Smooth muscle cell of the brain vasculature (primary cell): ENCODE measurements at regions not wholly inside any gene's neighbourhood (a gene's known extent, or its start where the extent isn't known, plus 50 kb on each side); places are given as distances from the start of the nearest gene placed in this dataset.
"Not testable (repeated sequence)": the region's sequence is repeated elsewhere in the genome, so short reads cannot be mapped to it uniquely, and the experiment has no call there.

Experiments used
- DNase-seq: peaks from one replicate; pipeline ENCODE4 v3.0.0-alpha.2; 2012; ENCODE audit warnings: low read depth, low spot score

DNA sequence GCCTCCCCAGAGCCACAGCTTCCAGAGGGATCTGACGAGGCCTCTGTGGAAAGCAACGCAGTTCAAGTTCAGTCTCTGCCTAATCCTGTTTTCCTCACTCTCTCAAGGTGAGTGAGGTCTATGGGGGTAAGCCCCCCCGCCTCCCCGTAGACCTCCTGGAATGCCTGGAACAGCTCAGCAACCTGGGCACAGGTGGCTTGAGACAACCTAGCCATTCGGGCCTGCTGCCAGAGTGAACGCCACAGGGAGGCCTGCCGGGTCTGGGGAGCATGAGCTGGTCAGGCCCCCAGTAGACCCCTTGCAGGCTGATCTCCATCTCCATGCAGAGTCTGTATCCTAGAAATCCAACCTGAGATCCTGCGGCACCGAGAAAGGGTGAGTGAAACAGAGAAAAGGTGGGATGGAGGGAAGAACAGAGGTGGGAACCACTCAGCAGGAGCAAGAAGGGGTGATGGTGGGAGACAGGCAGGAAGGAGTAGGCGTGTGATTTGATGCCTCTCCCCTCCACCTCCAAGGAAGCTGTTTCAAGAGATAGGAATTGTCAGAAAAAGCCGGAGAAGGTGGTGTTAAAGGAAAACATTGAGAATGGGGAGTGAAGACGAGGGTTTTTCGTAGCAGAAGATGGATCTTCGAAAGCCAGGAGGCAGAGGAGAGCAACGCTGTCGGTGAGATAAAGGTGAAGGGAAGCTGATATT is 123.1 kb upstream of the PRMT8 start:
- no peak for DNase-seq

DNA sequence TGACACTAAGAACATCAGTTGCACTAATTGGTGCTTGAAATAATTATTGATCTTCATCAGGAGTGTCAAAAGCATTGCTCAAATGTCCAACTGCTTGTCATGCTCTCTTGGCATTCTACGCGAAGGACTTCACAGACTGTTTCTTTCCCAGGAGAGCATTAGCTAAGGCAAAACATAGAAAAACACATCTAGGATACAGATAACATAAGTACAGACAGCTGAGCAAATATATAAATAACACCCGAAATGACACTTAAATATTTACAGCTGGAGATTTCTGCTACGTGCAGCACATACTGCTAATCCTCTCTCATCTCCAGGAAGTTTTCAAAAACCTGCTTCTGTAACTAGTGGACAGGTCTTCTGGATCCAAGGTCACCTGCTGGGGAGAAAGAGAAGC is 120.0 kb upstream of the PRMT8 start:
- DNase-seq: no peak

DNA sequence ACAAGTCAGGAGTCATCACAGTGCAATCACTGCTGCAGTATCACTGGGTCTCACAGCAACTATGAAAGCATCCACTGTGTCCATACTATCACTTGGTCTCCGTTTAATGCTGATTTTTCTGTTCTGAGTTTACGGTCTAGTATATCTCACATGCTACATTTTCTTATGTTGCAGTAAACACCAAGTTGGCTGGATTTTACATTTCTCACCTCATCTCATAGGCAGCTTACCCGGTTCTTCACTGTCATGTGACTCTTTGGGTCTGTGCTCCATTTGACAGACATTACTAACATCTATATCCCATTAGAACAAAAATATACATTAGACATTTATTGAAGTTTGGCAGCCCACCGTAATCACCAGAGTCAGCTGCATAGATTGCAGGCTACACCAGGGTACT is 115.7 kb upstream of the PRMT8 start:
- DNase-seq: no peak

DNA sequence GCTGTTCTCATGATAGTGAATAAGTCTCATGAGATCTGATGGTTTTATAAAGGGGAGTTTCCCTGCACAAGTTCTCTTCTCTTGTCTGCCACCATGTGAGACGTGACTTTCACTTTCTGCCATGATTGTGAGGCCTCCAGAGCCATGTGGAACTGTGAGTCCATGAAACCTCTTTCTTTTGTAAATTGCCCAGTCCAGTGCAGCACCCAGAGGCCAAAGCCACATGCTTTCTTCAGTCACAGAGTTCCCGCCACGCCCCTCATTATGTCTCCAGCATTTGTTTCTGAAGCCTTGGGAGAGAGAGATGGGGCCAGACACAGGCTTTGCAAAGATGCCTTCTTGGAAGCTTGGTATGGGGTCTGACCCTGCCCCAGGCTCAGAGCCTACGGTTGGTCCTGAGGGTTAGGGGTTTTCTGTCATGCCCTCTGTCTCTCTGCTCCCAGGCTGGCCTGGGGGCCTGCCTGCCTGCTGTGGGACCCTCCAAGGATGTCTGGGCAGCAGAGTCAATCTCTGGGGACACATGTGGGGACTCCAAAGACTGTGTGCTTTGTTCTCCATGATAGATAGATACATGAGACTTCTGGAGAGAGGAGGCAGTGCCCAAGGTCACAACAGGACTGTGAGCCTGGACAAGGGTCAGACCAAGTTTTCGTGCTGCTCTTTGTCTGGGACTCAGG is 114.1 kb upstream of the PRMT8 start:
- DNase-seq: no peak

DNA sequence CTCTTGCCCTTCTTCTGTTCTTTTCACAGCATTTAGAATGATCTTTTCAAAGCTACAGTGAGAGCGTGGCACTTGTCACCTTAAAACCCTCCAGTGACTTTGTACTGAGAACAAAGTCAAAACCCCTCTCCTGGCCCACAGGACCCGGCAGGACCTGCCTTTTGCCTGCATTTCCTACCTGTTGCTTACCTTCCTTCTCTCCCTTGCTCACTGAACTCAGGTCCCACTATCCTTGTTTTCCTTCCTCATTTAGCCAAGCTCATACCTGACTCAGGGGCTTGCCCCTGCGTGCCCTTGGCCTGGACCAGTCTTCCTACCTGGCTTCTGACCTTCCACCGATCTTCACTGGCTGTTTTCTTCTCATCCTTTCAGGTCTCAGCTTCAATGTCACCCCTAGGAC is 112.3 kb upstream of the PRMT8 start:
- DNase-seq: no peak

DNA sequence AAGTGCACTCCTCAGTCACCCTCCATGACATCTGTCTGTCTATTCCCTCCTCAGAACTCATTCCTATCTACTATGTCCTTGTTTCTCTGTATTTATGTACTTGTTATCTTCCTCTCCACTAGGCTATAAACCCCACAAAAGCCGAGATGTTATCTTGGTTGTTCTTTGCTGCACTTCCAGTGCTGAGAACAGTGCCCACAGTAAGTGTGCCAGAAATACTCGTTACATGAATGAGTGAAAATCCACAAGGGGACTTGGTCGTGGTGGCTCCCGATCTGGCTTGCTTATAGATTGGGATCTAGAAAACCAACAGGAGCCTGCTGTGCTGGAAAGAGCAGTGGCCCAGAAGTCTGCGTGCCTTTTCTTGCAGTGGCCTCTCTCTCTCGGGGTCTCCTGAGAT is 111.9 kb upstream of the PRMT8 start:
- DNase-seq: no peak

DNA sequence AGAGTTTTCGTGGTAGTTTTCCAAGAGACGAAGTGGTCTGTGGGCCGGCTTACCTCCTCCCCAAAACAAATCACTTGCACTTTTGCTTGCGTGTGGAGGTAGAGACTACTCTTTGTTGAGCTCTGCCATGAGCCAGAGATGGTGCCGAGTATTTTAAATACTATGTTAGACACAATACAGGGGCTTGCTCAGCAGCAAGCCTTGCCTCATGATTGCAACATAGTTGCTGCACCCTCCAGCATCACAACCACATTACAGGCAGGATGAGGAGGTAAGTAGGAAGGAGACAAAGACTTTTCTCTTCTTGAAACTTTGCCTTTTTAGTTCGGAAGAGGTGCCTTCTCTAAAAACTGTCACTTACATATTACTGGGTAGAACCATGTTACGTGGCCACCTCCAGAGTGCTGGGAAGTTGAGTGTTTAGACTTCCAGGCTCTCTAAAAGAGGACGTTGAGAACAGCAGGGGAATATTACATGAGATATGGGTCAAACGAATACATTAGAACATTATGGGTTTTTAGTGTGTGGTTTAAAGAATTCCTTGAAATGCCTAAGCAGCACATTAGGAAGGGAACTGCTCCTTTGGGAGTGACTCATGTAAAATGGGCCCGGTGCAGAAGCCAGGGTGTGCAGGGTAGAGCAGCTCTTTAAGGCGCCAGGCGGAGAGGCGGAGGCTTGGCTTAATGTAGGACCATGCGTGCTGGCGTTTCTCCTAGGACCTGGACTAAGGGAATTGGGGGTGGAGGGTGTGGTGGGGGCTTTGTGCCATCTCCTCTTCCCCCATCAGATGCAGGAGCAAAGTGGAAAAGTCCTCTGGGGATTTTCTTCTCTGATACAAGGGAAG is 110.6 kb upstream of the PRMT8 start:
- DNase-seq: no peak

DNA sequence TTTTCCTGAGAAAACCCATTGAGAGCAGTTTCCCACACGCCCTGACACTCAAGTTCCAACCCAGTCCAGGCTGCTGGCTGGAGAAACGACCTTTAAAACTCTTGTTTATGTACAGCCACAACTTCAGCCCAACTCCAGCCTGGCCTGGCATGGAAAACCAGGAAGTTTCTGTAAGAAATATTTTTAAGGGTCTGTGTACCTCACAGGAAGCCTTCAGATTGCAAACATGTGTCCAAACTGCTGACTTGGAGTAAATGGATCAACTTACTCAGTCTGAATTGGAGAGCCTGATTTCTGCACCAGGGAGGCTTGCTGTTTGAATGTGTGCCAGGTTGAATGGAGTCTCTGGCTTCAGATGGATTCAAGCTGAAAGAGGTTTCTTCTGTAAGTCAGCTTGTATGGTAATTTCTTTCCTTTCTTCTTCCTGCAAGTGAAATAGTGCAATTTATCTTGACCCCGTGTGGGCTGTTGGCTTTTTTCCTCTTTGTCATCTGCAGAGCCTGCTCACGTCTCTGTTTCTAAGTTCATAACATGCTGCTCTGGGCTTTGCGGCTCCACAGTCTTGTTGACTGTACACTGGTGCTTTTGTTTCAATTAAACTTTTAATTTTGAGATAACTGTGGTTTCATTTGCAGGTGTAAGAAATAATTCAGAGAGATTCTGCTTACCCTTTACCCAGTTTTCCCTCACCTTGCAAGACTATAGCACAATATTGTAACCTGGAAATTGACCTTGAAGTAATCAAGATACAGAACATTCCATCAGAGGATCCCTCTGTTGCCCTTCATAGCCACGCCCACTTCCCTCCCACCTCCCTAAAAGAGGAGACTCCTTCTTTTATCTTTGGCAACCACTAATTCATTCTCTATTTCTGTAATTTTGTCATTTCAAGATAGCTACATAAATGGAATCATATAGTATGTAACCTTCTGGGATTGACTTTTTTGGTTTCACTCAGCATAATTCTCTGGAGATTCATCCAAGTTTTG is 109.7 kb upstream of the PRMT8 start:
- peak; percentile 6 for DNase-seq

DNA sequence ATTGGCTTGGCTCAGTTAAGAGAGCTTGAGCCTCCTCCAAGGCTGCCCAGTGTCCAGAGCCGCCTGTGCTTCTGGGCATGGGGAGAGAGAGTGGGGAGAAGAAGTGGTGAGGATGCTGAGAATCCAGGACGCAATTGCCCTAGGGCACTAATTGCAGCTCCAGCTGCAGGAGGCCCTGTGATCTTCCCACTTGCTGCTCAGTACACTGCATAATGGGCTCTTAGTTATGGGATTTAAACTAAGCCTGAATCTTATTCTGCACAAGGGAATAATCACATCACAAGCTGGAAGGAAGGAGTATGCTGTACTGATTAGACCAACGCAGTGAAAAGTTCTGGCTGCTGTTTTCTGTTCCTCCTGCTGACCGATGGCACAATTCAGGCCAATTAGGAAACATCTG is 101.0 kb upstream of the PRMT8 start:
- DNase-seq: no peak

DNA sequence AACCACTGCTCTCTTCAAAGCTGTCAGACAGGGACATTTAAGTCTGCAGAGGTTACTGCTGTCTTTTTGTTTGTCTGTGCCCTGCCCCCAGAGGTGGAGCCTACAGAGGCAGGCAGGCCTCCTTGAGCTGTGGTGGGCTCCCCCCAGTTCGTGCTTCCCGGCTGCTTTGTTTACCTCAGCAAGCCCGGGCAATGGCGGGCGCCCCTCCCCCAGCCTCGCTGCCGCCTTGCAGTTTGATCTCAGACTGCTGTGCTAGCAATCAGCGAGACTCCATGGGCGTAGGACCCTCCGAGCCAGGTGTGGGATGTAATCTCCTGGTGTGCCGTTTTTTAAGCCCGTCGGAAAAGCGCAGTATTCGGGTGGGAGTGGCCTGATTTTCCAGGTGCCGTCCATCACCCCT is 93.4 kb upstream of the PRMT8 start:
- not testable (repeated sequence) for DNase-seq

DNA sequence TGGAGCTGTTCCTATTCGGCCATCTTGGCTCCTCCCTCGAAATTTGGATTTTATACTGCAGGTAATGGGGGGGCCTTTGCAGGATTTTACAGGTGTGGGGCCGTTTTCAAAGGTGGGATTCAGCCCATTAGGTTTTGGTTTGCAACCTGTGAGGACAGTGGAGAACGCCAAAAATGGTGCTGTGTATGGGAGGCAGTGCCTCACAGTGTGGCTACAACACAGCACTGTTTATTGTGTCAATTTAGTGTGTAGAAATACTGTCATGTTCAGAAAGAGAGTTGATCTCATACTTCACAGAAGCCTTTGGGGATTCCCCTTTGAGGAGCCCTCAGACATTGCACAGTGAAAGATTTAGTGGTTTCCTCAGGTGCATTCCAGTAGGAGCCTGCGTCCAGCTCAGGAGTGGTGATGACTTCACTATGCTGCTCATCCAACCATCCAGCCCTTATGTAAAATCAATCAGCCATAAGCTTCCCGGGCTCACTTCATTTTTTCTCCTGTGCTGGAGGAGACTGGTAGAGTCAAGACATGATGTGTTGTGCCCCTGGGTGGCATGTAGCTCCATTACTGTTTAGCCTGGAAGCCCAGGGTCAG is 92.7 kb upstream of the PRMT8 start:
- no peak for DNase-seq

DNA sequence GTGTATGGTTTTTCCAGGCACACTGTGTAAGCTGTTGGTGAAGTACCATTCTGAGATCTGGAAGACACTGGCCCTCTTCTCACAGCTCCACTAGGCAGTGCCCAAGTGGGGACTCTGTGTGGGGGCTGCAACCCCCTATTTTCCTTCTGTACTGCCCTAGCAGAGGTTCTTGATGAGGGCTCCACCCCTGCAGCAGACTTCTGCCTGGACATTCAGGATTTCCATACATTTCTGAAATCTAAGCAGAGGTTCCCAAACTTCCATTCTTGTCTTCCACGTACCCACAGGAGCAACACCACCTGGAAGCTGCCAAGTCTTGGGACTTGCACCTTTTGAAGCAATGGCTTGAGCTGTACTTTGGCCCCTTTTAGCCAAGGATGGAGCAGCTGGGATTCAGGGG is 85.2 kb upstream of the PRMT8 start:
- no peak for DNase-seq

DNA sequence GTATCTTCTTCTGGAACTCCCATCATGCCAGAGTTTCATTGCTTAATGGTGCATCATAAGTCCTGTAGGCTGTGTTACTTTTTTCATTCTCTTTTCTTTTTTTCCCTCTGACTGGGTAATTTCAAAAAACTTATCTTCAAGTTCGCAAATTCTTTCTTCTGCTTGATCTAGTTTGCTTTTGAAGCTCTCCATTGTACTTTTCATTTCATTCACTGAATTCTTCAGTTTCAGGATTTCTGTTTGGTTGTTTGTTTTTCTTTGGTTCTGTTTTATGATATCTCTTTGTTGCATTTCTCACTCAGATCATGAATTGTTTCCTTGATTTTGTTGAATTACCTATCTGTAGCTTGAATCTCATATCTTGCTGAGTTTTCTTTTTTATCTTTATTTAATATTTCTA is 83.3 kb upstream of the PRMT8 start:
- DNase-seq: no peak

DNA sequence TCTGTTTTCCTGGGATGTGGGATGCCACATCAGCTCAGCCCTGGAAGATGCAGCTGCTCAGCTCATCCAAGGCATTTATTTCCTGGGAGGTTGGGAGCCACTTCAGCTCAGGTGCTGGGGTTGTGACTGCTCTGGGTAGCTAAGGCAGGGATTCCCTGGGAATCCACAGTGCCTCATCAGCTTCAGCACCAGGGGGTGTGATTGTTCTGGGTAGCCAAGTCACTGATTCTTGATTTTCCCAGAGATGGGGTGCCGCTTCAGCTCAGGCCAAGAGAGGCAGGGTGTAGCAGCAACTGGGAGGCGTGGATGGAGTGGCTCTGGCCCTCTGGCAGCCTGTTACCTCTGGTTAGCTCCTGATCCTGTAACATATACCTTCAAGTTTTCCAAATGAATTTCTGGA is 81.3 kb upstream of the PRMT8 start:
- no peak for DNase-seq

DNA sequence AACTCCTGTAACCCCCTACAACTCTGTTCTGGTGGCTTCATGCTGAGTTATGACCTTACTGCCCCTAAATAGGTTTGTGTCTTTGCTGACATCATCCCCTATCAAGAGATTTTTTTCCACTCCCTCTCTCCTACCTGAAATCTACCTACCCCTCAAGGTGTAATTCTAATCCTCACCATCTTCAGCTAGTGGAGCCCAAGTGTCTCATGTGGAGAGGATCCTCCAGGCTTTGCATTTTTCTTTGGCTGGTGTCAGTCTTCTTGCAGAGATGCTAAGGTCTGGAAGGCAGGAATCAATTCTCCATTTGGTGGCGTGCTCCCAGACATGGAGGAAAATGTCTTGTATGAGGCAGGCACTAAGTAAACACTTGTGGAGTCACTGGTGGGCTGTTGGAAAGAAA is 74.8 kb upstream of the PRMT8 start:
- no peak for DNase-seq

DNA sequence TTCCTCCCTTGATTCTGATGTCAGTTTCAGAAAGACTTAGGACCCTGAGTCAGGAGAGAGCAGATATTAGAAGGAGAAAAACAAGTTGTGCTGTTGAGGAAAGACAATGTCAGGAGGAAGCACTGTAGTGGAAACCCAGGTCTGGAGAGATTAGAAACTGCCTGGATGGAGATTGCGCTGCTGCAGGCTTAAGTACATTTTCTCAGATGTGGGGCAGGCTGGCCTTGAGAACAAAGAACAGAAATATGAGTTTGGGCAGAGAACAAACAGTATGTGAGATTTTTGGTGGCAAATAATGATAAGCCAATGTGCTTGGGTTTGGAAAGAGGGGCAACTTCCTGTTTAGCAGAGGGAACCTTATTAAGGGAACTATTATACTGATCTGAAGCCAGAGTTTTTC is 74.3 kb upstream of the PRMT8 start:
- DNase-seq: no peak

DNA sequence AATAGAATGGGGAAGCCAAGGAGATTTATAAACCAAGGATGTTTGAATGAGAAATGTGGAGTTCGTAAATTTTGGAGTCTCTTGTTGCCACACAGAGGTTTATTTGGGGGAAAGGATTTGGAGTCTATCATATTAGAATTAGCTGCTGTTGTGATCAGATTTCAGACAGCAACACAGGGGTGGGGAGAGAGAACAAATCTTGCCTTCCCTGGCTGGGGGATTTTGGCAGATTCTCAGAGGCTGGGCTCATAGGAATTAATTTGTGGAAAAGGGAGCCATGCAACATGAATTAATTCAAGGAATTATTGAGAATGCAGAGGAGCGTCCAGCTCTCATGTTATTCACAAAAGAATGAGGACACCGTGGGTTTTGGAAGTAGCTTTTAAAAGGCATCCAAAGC is 73.9 kb upstream of the PRMT8 start:
- DNase-seq: no peak

DNA sequence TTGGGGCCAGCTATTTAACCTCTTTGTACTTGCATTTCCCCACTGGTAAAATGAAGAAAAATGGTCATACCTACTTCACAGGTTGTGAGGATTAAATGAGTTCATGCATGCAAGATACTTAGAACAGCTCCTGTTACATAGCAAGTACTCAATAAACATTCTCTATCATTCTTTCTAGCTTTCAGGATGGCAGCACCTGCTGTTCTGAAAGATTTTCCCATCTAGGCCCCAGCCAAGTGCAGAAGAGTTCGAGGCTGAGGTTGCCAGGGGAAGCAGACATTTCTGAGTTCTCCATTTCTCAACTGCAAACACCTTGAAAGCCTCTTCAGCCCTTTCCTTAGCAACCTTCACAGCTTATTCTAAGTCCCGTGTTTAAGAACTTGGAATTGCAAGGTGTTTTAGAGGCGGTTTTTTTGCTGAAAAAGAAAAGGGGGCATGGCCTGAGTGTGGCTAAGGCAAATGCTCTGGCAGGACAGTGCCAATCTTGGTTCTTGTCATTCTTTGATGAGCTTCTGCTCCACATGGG is 73.0 kb upstream of the PRMT8 start:
- no peak for DNase-seq

DNA sequence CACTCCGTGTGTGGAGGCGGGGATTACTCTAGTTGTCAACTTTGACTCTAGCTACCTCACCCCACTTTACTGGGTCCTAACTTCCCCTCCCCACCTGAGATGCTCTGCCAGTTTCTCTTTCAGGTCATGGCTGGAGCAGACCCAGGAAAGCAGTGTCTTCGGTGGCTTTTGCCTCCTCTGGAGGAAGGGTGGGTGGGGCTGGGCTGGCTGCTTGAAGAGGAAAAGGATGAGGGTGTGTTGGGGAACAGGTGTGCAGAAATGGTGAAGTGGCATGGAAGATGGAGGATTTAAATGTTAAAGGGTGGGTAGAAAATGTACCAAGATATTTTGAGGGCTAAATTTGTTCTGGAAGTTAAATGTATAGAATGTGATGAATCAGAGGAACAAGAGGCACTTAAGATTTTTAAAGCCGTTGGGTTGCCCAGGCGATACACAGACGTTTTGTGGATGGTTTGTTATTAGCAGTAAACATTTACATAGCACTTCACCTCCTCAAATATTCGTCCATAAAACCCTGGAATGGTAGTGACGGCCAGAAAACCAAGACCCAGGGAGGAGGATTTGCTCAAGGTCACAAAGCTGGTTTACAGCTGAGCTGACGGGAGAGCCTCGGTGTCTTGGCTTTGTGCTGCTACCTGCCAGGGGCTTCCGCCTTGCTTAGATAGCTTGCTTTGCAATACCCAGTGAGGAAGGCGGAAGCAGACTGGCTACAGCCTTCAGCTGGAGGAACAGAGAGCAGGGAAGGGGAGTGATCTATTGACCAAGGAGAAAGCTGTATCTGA is 72.2 kb upstream of the PRMT8 start:
- no peak for DNase-seq

DNA sequence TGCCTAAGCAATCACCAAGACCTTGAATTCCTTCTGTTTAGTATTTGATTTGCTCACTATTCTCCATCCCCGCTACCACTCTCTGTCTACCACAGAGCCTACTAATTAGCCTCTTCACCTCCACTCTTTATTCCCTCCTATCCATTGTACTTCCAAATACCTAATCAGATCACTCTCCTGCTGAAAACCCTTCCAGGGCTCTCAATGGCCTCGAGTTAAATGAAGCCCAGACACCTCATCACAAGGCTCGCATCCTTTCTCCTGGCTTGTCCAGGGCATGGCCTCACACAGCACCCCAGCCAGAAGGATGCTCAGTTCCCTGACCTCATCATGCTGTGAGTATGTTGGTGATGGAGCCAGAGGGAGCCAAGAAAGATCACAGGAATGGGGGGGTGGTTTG is 71.4 kb upstream of the PRMT8 start:
- no peak for DNase-seq
